GM12878 (cell line): ENCODE measurements at regions not wholly inside any gene's neighbourhood (a gene's known extent, or its start where the extent isn't known, plus 50 kb on each side); places are given as distances from the start of the nearest gene placed in this dataset.

Experiments used
- ATAC-seq: fragments of 200-7000 bp; cut with Tn5 transposase; 3 replicates; pipeline ENCODE4 v1.9.1; 2020; ENCODE audit warnings: mild to moderate bottlenecking, moderate library complexity
- BruUV-seq: library from RNA; stranded (reverse); fragments of 400-500 nt; replicated peaks from 2 replicates; lab custom pipeline; 2021; lab: Mats Ljungman, UMichigan
- CTCF ChIA-PET: fragments of 300-600 bp; sonication (Branson Sonifier 250); formaldehyde crosslinking; extraction: SDS; loops from one replicate; lab custom pipeline; 2021; ENCODE audit warnings: inconsistent platforms; lab: Yijun Ruan, JAX
- POLR2A ChIA-PET: fragments of 350-600 bp; formaldehyde crosslinking; extraction: SDS; loops from one replicate; lab custom pipeline; 2021; ENCODE audit warnings: inconsistent platforms; lab: Charles Lee
- RAD21 ChIA-PET: fragments of 300-600 bp; sonication (Branson Sonifier 250); formaldehyde crosslinking; loops from one replicate; lab custom pipeline; 2023; ENCODE audit warnings: antibody characterized with exemption; ENCODE audit not compliant: unreplicated experiment; lab: Charles Lee
- SMC1A ChIA-PET: fragments of 300-600 bp; sonication (Branson Sonifier 250); formaldehyde crosslinking; loops from one replicate; lab custom pipeline; 2023; ENCODE audit not compliant: unreplicated experiment, uncharacterized antibody; lab: Charles Lee
- DNase-seq: peaks from one replicate; pipeline ENCODE4 v3.0.0-alpha.2; 2011; ENCODE audit warnings: low read depth, low spot score
- FAIRE-seq: peaks from 3 replicates; lab custom pipeline; 2011; peaks lifted over from hg19 to GRCh38; lab: Jason Lieb, UNC
- H2AFZ ChIP-seq: 2 replicates; pipeline ENCODE4 v1.6.0; 2011; ENCODE audit warnings: low read depth, low read length, control low read depth; ENCODE audit not compliant: control insufficient read depth
- H3K27ac ChIP-seq: 2 replicates; pipeline ENCODE4 v1.5.1; 2011; ENCODE audit warnings: control low read depth; ENCODE audit not compliant: control insufficient read depth, insufficient read depth
- H3K27me3 ChIP-seq, 2 experiments: replicated peaks in 1 of 2; 2 replicates each; pipeline versions ENCODE4 v1.6.0 to v1.6.1; 2011; ENCODE audit warnings: low read length in 1 of 2; ENCODE audit not compliant: control insufficient read depth in 2 of 2, insufficient read depth in 2 of 2
- H3K36me3 ChIP-seq, 2 experiments: 2 replicates each; pipeline ENCODE4 v1.5.1; 2011; ENCODE audit warnings: low read length in 1 of 2; ENCODE audit not compliant: control insufficient read depth in 2 of 2, insufficient read depth in 2 of 2
- H3K4me1 ChIP-seq: 2 replicates; pipeline ENCODE4 v1.6.1; 2011; ENCODE audit warnings: mild to moderate bottlenecking, low read length, moderate library complexity, mixed read lengths; ENCODE audit not compliant: control insufficient read depth, insufficient read depth
- H3K4me2 ChIP-seq: 2 replicates; pipeline ENCODE4 v1.6.0; 2011; ENCODE audit warnings: control low read depth; ENCODE audit not compliant: control insufficient read depth, insufficient read depth
- H3K4me3 ChIP-seq: fragments of 200-600 bp; sonication (generic); 2 replicates; pipeline ENCODE4 v1.5.1; 2016
- H3K79me2 ChIP-seq: 2 replicates; pipeline ENCODE4 v1.6.0; 2011; ENCODE audit warnings: low read length; ENCODE audit not compliant: control insufficient read depth, insufficient read depth
- H3K9ac ChIP-seq: 2 replicates; pipeline ENCODE4 v1.8.0; 2011; ENCODE audit warnings: low read length, control low read depth, mixed read lengths; ENCODE audit not compliant: control insufficient read depth, insufficient read depth
- H3K9me3 ChIP-seq: replicated peaks from 3 replicates; pipeline ENCODE4 v1.5.1; 2011; ENCODE audit warnings: mild to moderate bottlenecking, low read length; ENCODE audit not compliant: control insufficient read depth, insufficient read depth
- H4K20me1 ChIP-seq: 2 replicates; pipeline ENCODE4 v1.6.0; 2011; ENCODE audit not compliant: control insufficient read depth, insufficient read depth
- MTA2 ChIP-seq: fragments of 450-650 bp; IDR thresholded peaks from 2 replicates; pipeline ENCODE4 v1.6.1; 2016; ENCODE audit warnings: low read depth, mild to moderate bottlenecking, moderate library complexity
- TCF7 ChIP-seq: IDR thresholded peaks from 2 replicates; pipeline ENCODE4 v1.6.1; 2014; ENCODE audit warnings: antibody characterized with exemption, borderline replicate concordance
- WGBS: methylation state at CpG from one replicate; pipeline ENCODE4 v1.1.6; 2016; ENCODE audit warnings: low lambda C conversion rate; ENCODE audit not compliant: insufficient replicate concordance, insufficient coverage; ENCODE audit errors: missing lambda C conversion rate; 5-methylcytosine and 5-hydroxymethylcytosine counted together
- in situ Hi-C: fragments of 300-500 bp; cut with MboI; formaldehyde crosslinking; loops from 9 replicates; pipeline ENCODE4 v1.14.3; 2018; ENCODE audit warnings: mixed read lengths
- intact Hi-C: fragments of 100-400 bp; cut with micrococcal nuclease; formaldehyde crosslinking; loops from one replicate; pipeline ENCODE4 v1.14.2; 2022; ENCODE audit not compliant: unreplicated experiment
- TF ChIP-seq, protein P1 (sequence below): IDR thresholded peaks from 2 replicates; pipeline ENCODE4 v1.6.1; 2012; ENCODE audit warnings: low read depth, low read length, improper control_type of control experiment
- TF ChIP-seq, protein P2 (sequence below): IDR thresholded peaks from 2 replicates; pipeline ENCODE4 v1.6.1; 2011; ENCODE audit warnings: low read depth, low read length, improper control_type of control experiment, borderline replicate concordance
- TF ChIP-seq, protein P3 (sequence below): IDR thresholded peaks from 2 replicates; pipeline ENCODE4 v1.6.1; 2012; ENCODE audit warnings: low read length, inconsistent platforms

DNA sequence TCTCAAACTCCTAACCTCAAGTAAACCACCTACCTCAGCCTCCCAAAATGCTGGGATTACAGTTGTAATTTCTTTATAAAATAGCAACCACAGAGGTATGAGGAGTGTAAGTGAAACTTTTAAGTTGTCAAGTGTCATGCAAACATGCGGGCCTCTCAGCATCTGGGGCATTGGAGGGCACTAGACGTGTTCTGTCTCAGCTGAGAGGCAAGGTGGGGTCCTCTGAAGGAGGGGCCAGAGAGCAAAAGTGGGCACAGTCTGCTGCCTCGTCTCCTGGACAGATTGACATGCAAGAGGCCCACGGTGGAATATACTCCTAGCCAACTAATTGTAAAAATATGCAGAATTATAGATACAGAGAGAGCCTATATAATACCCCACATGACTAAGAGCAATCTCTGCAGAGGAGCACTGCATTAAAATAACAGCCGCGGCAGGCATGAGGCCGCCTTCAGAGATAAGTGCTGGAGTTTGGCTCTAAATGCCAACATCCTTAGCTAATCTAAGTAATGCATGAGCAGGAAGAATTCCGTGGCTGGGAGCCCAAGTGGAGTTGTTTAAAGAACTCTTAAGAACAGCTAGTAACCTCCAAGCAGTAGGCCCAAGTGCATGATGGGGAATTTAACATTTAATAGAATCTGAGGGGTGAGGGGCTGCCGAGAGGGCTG, 87.8 kb upstream of the RNU6-1 start:
- H3K9me3 ChIP-seq = peaks cover 7% of the 10 kb centered on the region; the same call in 2 of the 3 replicates
- SMC1A ChIA-PET = interaction anchor here (1.4 to 1.6 kb wide), 2 partner anchors 10 to 40 kb away, joined by 4 to 6 read pairs; no protein-coding TSS in a partner anchor
- no peak overlapping the region for H3K4me3 ChIP-seq
- no peak overlapping the region for H3K9ac ChIP-seq
- intact Hi-C loops = no loop called here
- TF ChIP-seq MTA2 (no peak), TCF7 (no peak)
- TF ChIP-seq, protein P1, sequence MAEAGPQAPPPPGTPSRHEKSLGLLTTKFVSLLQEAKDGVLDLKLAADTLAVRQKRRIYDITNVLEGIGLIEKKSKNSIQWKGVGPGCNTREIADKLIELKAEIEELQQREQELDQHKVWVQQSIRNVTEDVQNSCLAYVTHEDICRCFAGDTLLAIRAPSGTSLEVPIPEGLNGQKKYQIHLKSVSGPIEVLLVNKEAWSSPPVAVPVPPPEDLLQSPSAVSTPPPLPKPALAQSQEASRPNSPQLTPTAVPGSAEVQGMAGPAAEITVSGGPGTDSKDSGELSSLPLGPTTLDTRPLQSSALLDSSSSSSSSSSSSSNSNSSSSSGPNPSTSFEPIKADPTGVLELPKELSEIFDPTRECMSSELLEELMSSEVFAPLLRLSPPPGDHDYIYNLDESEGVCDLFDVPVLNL = no peak
- TF ChIP-seq, protein P2, sequence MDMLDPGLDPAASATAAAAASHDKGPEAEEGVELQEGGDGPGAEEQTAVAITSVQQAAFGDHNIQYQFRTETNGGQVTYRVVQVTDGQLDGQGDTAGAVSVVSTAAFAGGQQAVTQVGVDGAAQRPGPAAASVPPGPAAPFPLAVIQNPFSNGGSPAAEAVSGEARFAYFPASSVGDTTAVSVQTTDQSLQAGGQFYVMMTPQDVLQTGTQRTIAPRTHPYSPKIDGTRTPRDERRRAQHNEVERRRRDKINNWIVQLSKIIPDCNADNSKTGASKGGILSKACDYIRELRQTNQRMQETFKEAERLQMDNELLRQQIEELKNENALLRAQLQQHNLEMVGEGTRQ = no peak
- TF ChIP-seq, protein P3, sequence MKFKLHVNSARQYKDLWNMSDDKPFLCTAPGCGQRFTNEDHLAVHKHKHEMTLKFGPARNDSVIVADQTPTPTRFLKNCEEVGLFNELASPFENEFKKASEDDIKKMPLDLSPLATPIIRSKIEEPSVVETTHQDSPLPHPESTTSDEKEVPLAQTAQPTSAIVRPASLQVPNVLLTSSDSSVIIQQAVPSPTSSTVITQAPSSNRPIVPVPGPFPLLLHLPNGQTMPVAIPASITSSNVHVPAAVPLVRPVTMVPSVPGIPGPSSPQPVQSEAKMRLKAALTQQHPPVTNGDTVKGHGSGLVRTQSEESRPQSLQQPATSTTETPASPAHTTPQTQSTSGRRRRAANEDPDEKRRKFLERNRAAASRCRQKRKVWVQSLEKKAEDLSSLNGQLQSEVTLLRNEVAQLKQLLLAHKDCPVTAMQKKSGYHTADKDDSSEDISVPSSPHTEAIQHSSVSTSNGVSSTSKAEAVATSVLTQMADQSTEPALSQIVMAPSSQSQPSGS = no peak
- no peak for ATAC-seq
- H3K4me2 ChIP-seq = no peak overlapping the region
- in situ Hi-C loops = no loop called here
- POLR2A ChIA-PET = interaction anchor here (0.6 kb wide), 2 partner anchors 11 to 52 kb away, joined by 4 to 12 read pairs; no protein-coding TSS in a partner anchor
- H2AFZ ChIP-seq = no peak overlapping the region
- H4K20me1 ChIP-seq = no peaks in the 10 kb centered on the region
- RAD21 ChIA-PET = no interaction called here
- 58% methylated on average over 8 of the region's 9 CpGs for WGBS
- FAIRE-seq = no peak
- no peaks in the 10 kb centered on the region for H3K27me3 ChIP-seq
- no peaks in the 10 kb centered on the region for H3K79me2 ChIP-seq
- no TSS peak for BruUV-seq
- no peaks in the 10 kb centered on the region for H3K4me1 ChIP-seq
- DNase-seq = no peak
- H3K36me3 ChIP-seq = no peaks in the 10 kb centered on the region
- CTCF ChIA-PET = no interaction called here
- H3K27ac ChIP-seq = no peak overlapping the region
